Right lobe of liver (tissue), 6 donors: ENCODE measurements at regions not wholly inside any gene's neighbourhood (a gene's known extent, or its start where the extent isn't known, plus 50 kb on each side); places are given as distances from the start of the nearest gene placed in this dataset.

Source experiments
- ATAC-seq, 4 donors: fragments of 200-7000 bp; cut with Tn5 transposase; one replicate each; pipeline ENCODE4 v1.9.1; 2020; ENCODE audit warnings: mild to moderate bottlenecking in 4 of 4, moderate library complexity in 4 of 4
- DNase-seq, 3 donors: peaks; one replicate each; pipeline ENCODE4 v3.0.0-alpha.2; 2020
- H3K27ac ChIP-seq, 3 donors: fragments of 200-600 bp; one replicate each; pipeline ENCODE4 v1.8.0; 2022
- H3K27me3 ChIP-seq, 2 donors: fragments of 200-600 bp; one replicate each; pipeline ENCODE4 v1.8.0; 2022
- H3K36me3 ChIP-seq, 4 donors: fragments of 200-600 bp; sonication (generic) in 1 of 4; one replicate each; pipeline versions ENCODE4 v1.5.1 to v1.8.0; 2017 to 2022; ENCODE audit warnings: control low read depth in 1 of 4
- H3K4me1 ChIP-seq, 4 donors: fragments of 200-600 bp; sonication (generic) in 1 of 4; one replicate each; pipeline versions ENCODE4 v1.5.1 to v1.8.0; 2017 to 2022; ENCODE audit warnings: control low read depth in 1 of 4
- H3K4me3 ChIP-seq, 3 donors: fragments of 200-600 bp; one replicate each; pipeline ENCODE4 v1.8.0; 2022
- H3K9me3 ChIP-seq, 4 donors: fragments of 200-600 bp; sonication (generic) in 1 of 4; one replicate each; pipeline versions ENCODE4 v1.5.1 to v1.8.0; 2017 to 2022; ENCODE audit warnings: control low read depth in 1 of 4
- POLR2A ChIP-seq: fragments of 450-650 bp; IDR thresholded peaks from one replicate; pipeline ENCODE4 v1.6.1; 2017; ENCODE audit warnings: antibody characterized with exemption, mild to moderate bottlenecking
- WGBS: methylation state at CpG from one replicate; pipeline ENCODE4 v1.1.6; 2018; ENCODE audit warnings: low coverage, low lambda C conversion rate; ENCODE audit not compliant: insufficient coverage; ENCODE audit errors: missing lambda C conversion rate; 5-methylcytosine and 5-hydroxymethylcytosine counted together
- intact Hi-C, 2 donors: fragments of 100-400 bp; cut with DNase I; formaldehyde crosslinking; loops; one replicate each; pipeline versions ENCODE4 v1.11.2 to v1.14.1; 2022
- TF ChIP-seq, protein P1 (sequence below), 4 donors: fragments of 200-600 bp in 3 of 4; fragments of 450-650 bp in 1 of 4; IDR thresholded peaks; one replicate each; pipeline versions ENCODE4 v1.5.1 to v1.8.0; 2016 to 2022; ENCODE audit warnings: antibody characterized with exemption in 4 of 4, mild to moderate bottlenecking in 2 of 4
- donor health status: DM: no; HTN: yes; CAD: no.
- donor health status: DM: no; HTN: no; CAD: no.
- donor health status: DM: no; HTN: no; CAD: no.
- donor health status: DM: no; HTN: yes; CAD: no.
- donor health status: DM: no; HTN: yes; CAD: no.

DNA sequence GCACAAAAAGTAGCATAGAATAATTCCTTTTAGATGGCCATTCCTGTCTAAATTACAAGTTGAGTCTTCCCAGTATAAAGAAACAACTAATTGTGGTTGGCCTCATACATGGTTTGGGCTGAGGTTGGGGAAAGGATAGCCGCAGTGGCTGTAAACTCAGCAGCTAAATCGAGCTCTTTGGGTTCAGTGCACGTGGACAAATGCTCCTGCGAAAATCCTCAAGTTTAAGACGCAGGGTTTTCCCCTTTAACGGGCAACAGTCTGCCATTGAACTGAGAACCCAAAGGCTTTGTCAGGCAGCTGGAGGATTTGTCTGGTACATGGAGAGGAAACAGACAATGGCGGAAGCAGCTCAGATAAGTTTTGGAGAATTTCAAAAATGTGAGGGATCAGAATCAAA is 331.9 kb downstream of the TGFB2 start:
- intact Hi-C loops, result no loop called here
- H3K4me3 ChIP-seq, result no peak overlapping the region
- ATAC-seq, result no peak
- no peaks in the 10 kb centered on the region for H3K36me3 ChIP-seq
- no peaks in the 10 kb centered on the region for H3K27me3 ChIP-seq
- H3K9me3 ChIP-seq, result no peaks in the 10 kb centered on the region
- DNase-seq, result no peak
- H3K4me1 ChIP-seq, result no peaks in the 10 kb centered on the region
- 63% methylated on average over 7 of the region's 7 CpGs for WGBS
- TF ChIP-seq POLR2A, result no peak
- TF ChIP-seq, protein P1, sequence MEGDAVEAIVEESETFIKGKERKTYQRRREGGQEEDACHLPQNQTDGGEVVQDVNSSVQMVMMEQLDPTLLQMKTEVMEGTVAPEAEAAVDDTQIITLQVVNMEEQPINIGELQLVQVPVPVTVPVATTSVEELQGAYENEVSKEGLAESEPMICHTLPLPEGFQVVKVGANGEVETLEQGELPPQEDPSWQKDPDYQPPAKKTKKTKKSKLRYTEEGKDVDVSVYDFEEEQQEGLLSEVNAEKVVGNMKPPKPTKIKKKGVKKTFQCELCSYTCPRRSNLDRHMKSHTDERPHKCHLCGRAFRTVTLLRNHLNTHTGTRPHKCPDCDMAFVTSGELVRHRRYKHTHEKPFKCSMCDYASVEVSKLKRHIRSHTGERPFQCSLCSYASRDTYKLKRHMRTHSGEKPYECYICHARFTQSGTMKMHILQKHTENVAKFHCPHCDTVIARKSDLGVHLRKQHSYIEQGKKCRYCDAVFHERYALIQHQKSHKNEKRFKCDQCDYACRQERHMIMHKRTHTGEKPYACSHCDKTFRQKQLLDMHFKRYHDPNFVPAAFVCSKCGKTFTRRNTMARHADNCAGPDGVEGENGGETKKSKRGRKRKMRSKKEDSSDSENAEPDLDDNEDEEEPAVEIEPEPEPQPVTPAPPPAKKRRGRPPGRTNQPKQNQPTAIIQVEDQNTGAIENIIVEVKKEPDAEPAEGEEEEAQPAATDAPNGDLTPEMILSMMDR (IDR thresholded peaks at IDR 0.05), result no peak
- no peak overlapping the region for H3K27ac ChIP-seq

GRCh38 chr1:218679391-218679790 is 334.3 kb downstream of the TGFB2 start:
- DNase-seq (no peak), ATAC-seq (no peak)
- Histone ChIP-seq H3K4me1 (no peaks in the 10 kb centered on the region), H3K27ac (no peak overlapping the region), H3K9me3 (no peaks in the 10 kb centered on the region), H3K4me3 (no peak overlapping the region), H3K36me3 (no peaks in the 10 kb centered on the region), H3K27me3 (no peaks in the 10 kb centered on the region)
- TF ChIP-seq POLR2A, result no peak
- TF ChIP-seq, protein P1 (IDR thresholded peaks at IDR 0.05), result no peak
- intact Hi-C loops, result no loop called here
- 57% methylated on average over 2 of the region's 2 CpGs for WGBS

DNA sequence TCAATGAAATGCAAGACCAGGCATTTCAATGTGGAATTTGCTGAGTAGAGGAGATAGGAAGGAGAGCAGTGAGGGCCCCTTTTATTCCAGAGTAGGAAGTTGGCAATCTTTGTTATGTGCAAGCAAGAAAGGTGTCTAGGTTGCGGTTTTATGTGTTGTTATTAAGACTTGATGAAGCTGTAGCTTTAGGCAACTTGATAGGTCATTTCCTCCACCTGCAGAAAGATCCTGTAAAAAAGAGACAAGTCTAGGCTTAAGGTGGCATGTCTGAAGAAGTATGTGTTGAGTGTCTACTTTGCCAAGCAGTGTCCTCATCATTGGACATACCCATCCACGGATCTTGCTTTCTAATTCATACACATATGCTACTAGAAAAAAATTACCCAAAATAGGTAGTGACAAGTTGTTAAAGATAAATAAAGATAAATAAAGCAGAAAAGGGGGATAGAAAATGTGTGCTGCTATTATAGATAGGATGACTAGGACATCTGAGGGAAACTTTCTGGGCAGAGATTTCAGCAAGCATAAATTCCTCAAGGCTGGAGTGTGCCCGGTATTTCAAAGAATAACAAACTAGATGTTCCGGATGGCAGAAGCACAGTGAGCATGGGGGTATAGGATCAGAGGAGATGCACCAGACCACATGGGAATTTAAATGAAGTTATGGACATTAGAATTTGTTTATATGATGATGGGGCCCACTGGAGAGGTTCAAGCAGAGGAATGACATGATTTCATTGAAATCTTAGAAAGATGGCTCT is 335.0 kb downstream of the TGFB2 start:
- intact Hi-C loops, result no loop called here
- no peaks in the 10 kb centered on the region for H3K36me3 ChIP-seq
- no peak for ATAC-seq
- no peaks in the 10 kb centered on the region for H3K9me3 ChIP-seq
- no peaks in the 10 kb centered on the region for H3K4me1 ChIP-seq
- no peaks in the 10 kb centered on the region for H3K27me3 ChIP-seq
- TF ChIP-seq, protein P1 (IDR thresholded peaks at IDR 0.05), result no peak
- TF ChIP-seq POLR2A, result no peak
- WGBS, result 75% methylated on average over 4 of the region's 4 CpGs
- H3K4me3 ChIP-seq, result no peak overlapping the region
- no peak overlapping the region for H3K27ac ChIP-seq
- no peak for DNase-seq

DNA sequence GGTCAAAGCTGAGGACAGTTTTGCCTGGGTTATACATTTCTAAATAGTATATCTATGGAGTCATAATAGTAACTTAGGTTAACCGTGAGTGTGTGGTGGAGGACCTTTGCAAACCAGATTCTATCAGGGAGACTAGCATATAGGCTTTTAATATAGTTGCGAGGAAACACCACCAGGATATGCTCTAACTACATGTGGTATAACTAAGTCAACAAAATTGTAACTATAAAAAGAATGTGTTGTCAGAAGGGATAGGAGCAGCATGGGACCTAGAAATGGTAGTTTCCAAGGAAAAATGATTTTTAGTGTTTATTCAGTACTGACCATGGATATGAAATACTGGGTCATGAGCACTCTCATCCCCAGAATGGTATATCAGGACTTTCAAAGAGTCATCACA is 338.1 kb downstream of the TGFB2 start:
- no peaks in the 10 kb centered on the region for H3K9me3 ChIP-seq
- H3K27ac ChIP-seq, result no peak overlapping the region
- TF ChIP-seq, protein P1 (IDR thresholded peaks at IDR 0.05), result no peak
- TF ChIP-seq POLR2A, result no peak
- intact Hi-C loops, result no loop called here
- ATAC-seq, result no peak
- H3K4me3 ChIP-seq, result no peak overlapping the region
- no peak for DNase-seq
- 40% methylated on average over 2 of the region's 2 CpGs for WGBS
- no peaks in the 10 kb centered on the region for H3K4me1 ChIP-seq
- H3K36me3 ChIP-seq, result no peaks in the 10 kb centered on the region
- H3K27me3 ChIP-seq, result no peaks in the 10 kb centered on the region

GRCh38 chr1:218686258-218686657 is 341.1 kb downstream of the TGFB2 start:
- intact Hi-C loops, result no loop called here
- Histone ChIP-seq H3K4me3 (no peak overlapping the region), H3K36me3 (no peaks in the 10 kb centered on the region), H3K27ac (no peak overlapping the region), H3K9me3 (no peaks in the 10 kb centered on the region), H3K27me3 (no peaks in the 10 kb centered on the region), H3K4me1 (no peaks in the 10 kb centered on the region)
- ATAC-seq (no peak), DNase-seq (no peak)
- TF ChIP-seq, protein P1 (IDR thresholded peaks at IDR 0.05), result no peak
- no peak for TF ChIP-seq POLR2A
